H1 (cell line): ENCODE measurements at regions not wholly inside any gene's neighbourhood (a gene's known extent, or its start where the extent isn't known, plus 50 kb on each side); places are given as distances from the start of the nearest gene placed in this dataset.

ENCODE experiments used
- CTCF ChIA-PET: fragments of 300-600 bp; sonication (Branson Sonifier 250); formaldehyde crosslinking; loops from one replicate; lab custom pipeline; 2021; ENCODE audit not compliant: partially characterized antibody; lab: Charles Lee
- POLR2A ChIA-PET: fragments of 300-600 bp; sonication (Branson Sonifier 250); formaldehyde crosslinking; loops from one replicate; lab custom pipeline; 2021; ENCODE audit warnings: inconsistent platforms; ENCODE audit not compliant: partially characterized antibody; lab: Charles Lee
- DNase-seq, 2 experiments: peaks; one replicate each; pipeline versions ENCODE4 v3.0.0 to v3.0.0-alpha.2; 2010 to 2022; ENCODE audit warnings: low spot score in 2 of 2, low read depth in 1 of 2, mixed read lengths in 1 of 2
- FAIRE-seq: peaks from 2 replicates; lab custom pipeline; 2011; peaks lifted over from hg19 to GRCh38; lab: Jason Lieb, UNC
- H2AFZ ChIP-seq: 2 replicates; pipeline ENCODE4 v1.8.1; 2012; ENCODE audit warnings: low read length, inconsistent platforms
- H2AK5ac ChIP-seq: 2 replicates; pipeline ENCODE4 v1.6.1; 2013; ENCODE audit warnings: low read depth, low read length
- H2BK120ac ChIP-seq: replicated peaks from 2 replicates; pipeline ENCODE3; 2013; ENCODE audit warnings: low read depth, low read length, inconsistent platforms
- H2BK12ac ChIP-seq: 2 replicates; pipeline ENCODE4 v1.6.1; 2013; ENCODE audit warnings: low read depth, low read length
- H2BK15ac ChIP-seq: 2 replicates; pipeline ENCODE4 v1.6.1; 2013; ENCODE audit warnings: low read length
- H2BK20ac ChIP-seq: 2 replicates; pipeline ENCODE4 v1.6.1; 2013; ENCODE audit warnings: low read length
- H2BK5ac ChIP-seq: 2 replicates; pipeline ENCODE4 v1.6.1; 2013; ENCODE audit warnings: low read depth, low read length
- H3K14ac ChIP-seq: 2 replicates; pipeline ENCODE4 v1.6.1; 2013; ENCODE audit warnings: inconsistent platforms; ENCODE audit not compliant: insufficient read length
- H3K18ac ChIP-seq: 2 replicates; pipeline ENCODE4 v1.6.1; 2013; ENCODE audit warnings: low read length; ENCODE audit errors: extremely low read depth
- H3K23ac ChIP-seq: 2 replicates; pipeline ENCODE4 v1.6.1; 2013; ENCODE audit warnings: inconsistent platforms; ENCODE audit not compliant: insufficient read length
- H3K23me2 ChIP-seq: 2 replicates; pipeline ENCODE4 v1.6.1; 2013; ENCODE audit warnings: low read depth, low read length
- H3K27ac ChIP-seq: 2 replicates; pipeline ENCODE4 v1.6.1; 2011; ENCODE audit warnings: low read depth, low read length, inconsistent platforms
- H3K27me3 ChIP-seq, 4 experiments: replicated peaks in 1 of 4; 1 replicate in 1 of 4; 2 replicates in 3 of 4; pipeline versions ENCODE4 v1.6.1 to v1.8.1; 2011 to 2013; ENCODE audit warnings: low read length in 3 of 4, mild to moderate bottlenecking in 3 of 4, inconsistent platforms in 2 of 4, mixed read lengths in 2 of 4, moderate library complexity in 1 of 4; ENCODE audit not compliant: control insufficient read depth in 3 of 4, insufficient read depth in 3 of 4; ENCODE audit errors: extremely low read depth in 1 of 4
- H3K36me3 ChIP-seq, 4 experiments: 2 replicates each; pipeline versions ENCODE4 v1.6.1 to v1.8.1; 2011 to 2013; ENCODE audit warnings: mild to moderate bottlenecking in 4 of 4, low read length in 3 of 4, moderate library complexity in 2 of 4, control low read depth in 1 of 4, inconsistent platforms in 1 of 4; ENCODE audit not compliant: insufficient read depth in 4 of 4, control insufficient read depth in 2 of 4
- H3K4ac ChIP-seq: replicated peaks from 2 replicates; pipeline ENCODE3; 2013; ENCODE audit warnings: low read length, low read depth, mixed read lengths, inconsistent platforms; ENCODE audit not compliant: insufficient read length
- H3K4me1 ChIP-seq, 4 experiments: replicated peaks in 1 of 4; 1 replicate in 1 of 4; 2 replicates in 3 of 4; pipeline versions ENCODE4 v1.6.1 to v1.8.1; 2011 to 2013; ENCODE audit warnings: low read length in 3 of 4, inconsistent platforms in 2 of 4, mixed read lengths in 1 of 4; ENCODE audit not compliant: insufficient read depth in 4 of 4, control insufficient read depth in 3 of 4
- H3K4me2 ChIP-seq, 2 experiments: 2 replicates each; pipeline versions ENCODE4 v1.6.1 to v1.8.1; 2011 to 2013; ENCODE audit warnings: low read depth in 2 of 2, low read length in 2 of 2, control low read depth in 1 of 2, inconsistent platforms in 1 of 2, mild to moderate bottlenecking in 1 of 2; ENCODE audit not compliant: insufficient read depth in 1 of 2
- H3K4me3 ChIP-seq, 4 experiments: fragments of 200-600, 300-600 bp in 1 of 4; sonication (generic), shearing (Covaris generic), sonication (Bioruptor Twin) in 1 of 4; 2 replicates each; pipeline versions ENCODE4 v1.5.1 to v1.8.1; 2011 to 2016; ENCODE audit warnings: low read length in 4 of 4, low read depth in 3 of 4, control low read depth in 2 of 4, inconsistent platforms in 2 of 4, mild to moderate bottlenecking in 2 of 4, mixed read lengths in 1 of 4, moderate library complexity in 1 of 4; ENCODE audit not compliant: insufficient read depth in 2 of 4; ENCODE audit errors: extremely low read depth in 1 of 4
- H3K56ac ChIP-seq: replicated peaks from 2 replicates; pipeline ENCODE3; 2013; ENCODE audit warnings: low read depth, mild to moderate bottlenecking, mixed read lengths, low read length, inconsistent platforms; ENCODE audit not compliant: insufficient read length
- H3K79me1 ChIP-seq: 2 replicates; pipeline ENCODE4 v1.6.1; 2013; ENCODE audit warnings: low read depth, low read length, control low read depth
- H3K79me2 ChIP-seq, 2 experiments: 2 replicates each; pipeline versions ENCODE4 v1.6.1 to v1.8.1; 2012 to 2013; ENCODE audit warnings: low read length in 2 of 2, mild to moderate bottlenecking in 2 of 2, inconsistent platforms in 1 of 2; ENCODE audit not compliant: insufficient read depth in 2 of 2, control insufficient read depth in 1 of 2
- H3K9ac ChIP-seq, 4 experiments: replicated peaks in 1 of 4; 1 replicate in 1 of 4; 2 replicates in 3 of 4; pipeline versions ENCODE4 v1.6.1 to v1.8.1; 2011 to 2013; ENCODE audit warnings: low read depth in 3 of 4, low read length in 3 of 4, control low read depth in 2 of 4, mild to moderate bottlenecking in 2 of 4, moderate library complexity in 2 of 4, inconsistent platforms in 1 of 4; ENCODE audit errors: extremely low read depth in 1 of 4
- H3K9me3 ChIP-seq, 2 experiments: 2 replicates each; pipeline versions ENCODE4 v1.6.1 to v1.8.1; 2012 to 2013; ENCODE audit warnings: mild to moderate bottlenecking in 2 of 2, moderate library complexity in 2 of 2, control low read depth in 1 of 2, inconsistent platforms in 1 of 2, low read depth in 1 of 2, low read length in 1 of 2, mixed read lengths in 1 of 2; ENCODE audit not compliant: insufficient read depth in 2 of 2
- H4K20me1 ChIP-seq, 2 experiments: replicated peaks in 1 of 2; 2 replicates each; pipeline versions ENCODE3 to v1.8.1; 2011 to 2013; ENCODE audit warnings: inconsistent platforms in 2 of 2, low read length in 2 of 2, mild to moderate bottlenecking in 1 of 2; ENCODE audit not compliant: insufficient read depth in 2 of 2, control insufficient read depth in 1 of 2
- H4K5ac ChIP-seq: 2 replicates; pipeline ENCODE4 v1.6.1; 2013; ENCODE audit warnings: low read length, low read depth, mixed read lengths, inconsistent platforms; ENCODE audit not compliant: insufficient read length
- H4K8ac ChIP-seq: 2 replicates; pipeline ENCODE4 v1.8.0; 2013; ENCODE audit warnings: mild to moderate bottlenecking, moderate library complexity, low read length, inconsistent platforms; ENCODE audit not compliant: insufficient read depth; ENCODE audit errors: extremely low read depth
- H4K91ac ChIP-seq: replicated peaks from 2 replicates; pipeline ENCODE3; 2013; ENCODE audit warnings: low read length, mixed read lengths, inconsistent platforms; ENCODE audit not compliant: insufficient read length
- POU5F1 ChIP-seq: IDR thresholded peaks from 2 replicates; pipeline ENCODE4 v1.6.1; 2011; ENCODE audit warnings: low read depth, mild to moderate bottlenecking, low read length, moderate library complexity
- WGBS, 2 experiments: shearing (Covaris generic) in 1 of 2; methylation state at CpG; one replicate each; pipeline versions ENCODE4 v1.1.6 to v1.1.7; 2013 to 2015; ENCODE audit warnings: low lambda C conversion rate in 2 of 2, mixed read lengths in 2 of 2, inconsistent platforms in 1 of 2, low coverage in 1 of 2, missing lambda C conversion rate in 1 of 2; ENCODE audit not compliant: insufficient replicate concordance in 2 of 2, insufficient coverage in 1 of 2, insufficient read length in 1 of 2; ENCODE audit errors: extremely low coverage in 1 of 2, missing lambda C conversion rate in 1 of 2; 5-methylcytosine and 5-hydroxymethylcytosine counted together

GRCh38 chr5:138659121-138659520 lies 83.9 kb upstream of the HSPA9 start:
- Histone ChIP-seq H2BK15ac (no peak overlapping the region), H3K18ac (no peak overlapping the region; the same call in 1 of the 2 replicates), H3K27ac (no peak overlapping the region), H4K20me1 (no peaks in the 10 kb centered on the region), H3K79me2 (no peaks in the 10 kb centered on the region), H2AFZ (no peak overlapping the region), H2BK5ac (no peak overlapping the region), H3K56ac (no peak overlapping the region), H3K36me3 (no peaks in the 10 kb centered on the region), H3K27me3 (no peaks in the 10 kb centered on the region), H2BK20ac (no peak overlapping the region), H2AK5ac (no peak overlapping the region), H3K4me3 (no peak overlapping the region), H3K9me3 (no peaks in the 10 kb centered on the region), H3K14ac (no peak overlapping the region), H3K23me2 (no peaks in the 10 kb centered on the region; the same call in 1 of the 2 replicates), H2BK12ac (no peak overlapping the region), H3K23ac (no peak overlapping the region), H4K5ac (no peak overlapping the region), H3K9ac (no peak overlapping the region), H3K79me1 (no peaks in the 10 kb centered on the region), H3K4ac (no peak overlapping the region), H4K91ac (no peak overlapping the region), H3K4me2 (no peak overlapping the region), H2BK120ac (no peak overlapping the region), H4K8ac (no peak overlapping the region; the same call in 1 of the 2 replicates), H3K4me1 (peaks cover 0 to 5% (median 1%) of the 10 kb centered on the region in 4 experiments; a peak in 3 of 7 replicates)
- no peak for TF ChIP-seq POU5F1
- WGBS, 2 experiments: 81% methylated on average over 3 of the region's 3 CpGs; no CpG with 5 or more reads in 1 of the 2 experiments
- FAIRE-seq (no peak), DNase-seq (no peak)
- POLR2A ChIA-PET: no interaction called here
- CTCF ChIA-PET: interaction anchor here (19.6 kb wide), 1 partner anchor 20 kb away, joined by 192 read pairs; no protein-coding TSS in a partner anchor
